SKM-1 treated with dmso at 0.1 percent for 144 hours (cell line): ENCODE measurements at regions not wholly inside any gene's neighbourhood (a gene's known extent, or its start where the extent isn't known, plus 50 kb on each side); places are given as distances from the start of the nearest gene placed in this dataset.
"Not testable (repeated sequence)": the region's sequence is repeated elsewhere in the genome, so short reads cannot be mapped to it uniquely, and the experiment has no call there.

Experiments
- DNase-seq: peaks from one replicate; lab custom pipeline; 2025; ENCODE audit not compliant: unreplicated experiment; lab: John Stamatoyannopoulos, UW

DNA sequence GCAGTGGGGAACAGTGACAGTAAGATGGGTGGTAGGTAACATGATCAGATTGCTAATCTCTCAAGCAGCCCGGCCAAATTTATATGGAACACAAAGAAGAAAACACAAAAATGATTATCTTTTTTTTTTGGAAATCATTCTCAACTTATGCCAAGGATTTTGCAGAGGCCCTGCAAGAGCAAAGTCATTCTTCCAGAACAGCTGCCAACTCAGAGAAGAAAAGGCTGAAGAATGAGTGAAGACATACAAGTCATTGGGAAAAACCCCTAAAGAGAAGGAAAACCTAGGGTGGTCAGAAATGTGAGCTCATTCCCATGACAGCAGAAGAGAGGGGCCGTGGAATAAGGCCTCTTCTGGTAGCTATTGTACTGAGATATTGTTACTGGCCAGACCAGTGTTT lies 246.7 kb downstream of the SHOX2 start:
- no peak for DNase-seq

DNA sequence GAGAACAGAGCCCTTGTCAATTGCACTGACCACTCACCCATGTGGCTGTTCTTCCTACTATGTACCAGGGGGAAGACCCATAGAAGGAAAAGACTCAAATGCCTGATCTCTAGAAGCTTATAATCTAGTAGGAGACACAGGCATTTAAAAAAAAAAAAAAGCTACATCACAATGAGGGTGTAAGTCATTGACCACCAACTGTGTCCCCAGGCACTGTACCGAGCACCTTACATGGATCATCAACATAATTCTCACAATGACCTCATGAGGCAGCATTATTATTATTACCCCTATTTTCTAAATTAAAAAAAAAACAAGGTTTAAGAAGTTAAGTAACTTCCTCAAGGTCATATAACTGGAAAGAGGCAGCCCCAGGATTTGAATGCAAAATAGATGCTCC lies 247.4 kb downstream of the SHOX2 start:
- DNase-seq, result no peak

DNA sequence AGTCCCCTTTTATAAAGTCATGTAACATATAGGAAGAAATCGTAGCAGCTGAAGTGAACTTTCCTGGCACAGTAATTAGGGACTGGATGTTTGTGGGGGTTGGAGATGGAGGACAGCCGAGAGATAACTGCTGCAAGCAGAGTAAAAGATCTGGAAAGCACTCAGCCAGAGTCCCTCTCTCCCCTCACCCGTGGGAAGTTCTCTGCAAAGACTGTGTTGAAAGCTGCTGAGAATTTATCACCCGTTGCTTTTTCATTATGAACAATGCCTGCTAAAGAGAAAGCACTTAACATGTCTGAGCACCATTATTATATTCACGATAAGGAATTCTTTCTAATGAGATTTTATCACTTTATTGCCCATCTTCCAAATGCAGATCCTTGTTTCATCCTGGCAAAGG lies 248.8 kb downstream of the SHOX2 start:
- DNase-seq, result no peak

DNA sequence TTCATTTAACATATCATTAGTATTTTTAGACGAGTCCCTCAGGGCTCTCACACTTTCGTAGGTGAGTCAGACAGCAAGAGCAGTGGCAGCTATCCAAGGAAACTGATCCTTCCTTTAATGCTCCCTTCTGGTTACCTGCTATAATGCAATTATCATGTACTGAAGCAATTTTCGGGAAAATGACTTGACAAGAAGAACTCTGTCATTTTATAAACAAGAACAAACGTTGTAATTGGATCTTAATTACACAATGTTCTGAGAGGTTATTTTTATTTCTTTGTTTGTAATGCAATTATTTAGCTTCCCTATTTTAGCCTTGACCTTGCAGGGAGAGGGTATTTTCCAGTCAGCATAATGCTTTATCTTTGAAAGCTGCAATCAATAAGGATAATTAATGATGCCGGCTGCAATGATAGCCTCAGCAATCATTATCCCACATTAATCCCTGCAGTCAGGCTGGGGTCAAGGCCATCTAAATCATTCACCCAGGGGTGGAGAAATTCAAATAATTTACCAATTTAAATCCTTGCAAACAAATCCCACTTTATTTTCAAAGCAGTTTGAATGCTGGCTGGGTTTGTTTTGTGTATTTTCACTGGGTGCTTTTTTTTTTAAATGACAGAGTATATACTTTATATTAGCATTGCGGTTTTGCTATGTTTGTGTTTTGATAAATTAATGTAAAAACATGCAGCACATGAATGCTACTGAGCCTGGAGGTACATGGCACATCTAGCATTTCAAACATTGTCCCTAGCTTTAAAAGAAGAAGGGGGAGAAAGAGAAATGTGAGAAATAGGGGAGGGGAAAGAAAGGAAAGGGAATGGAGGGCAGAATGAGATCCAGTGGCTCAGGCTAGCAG lies 249.9 kb downstream of the SHOX2 start:
- DNase-seq, result no peak

DNA sequence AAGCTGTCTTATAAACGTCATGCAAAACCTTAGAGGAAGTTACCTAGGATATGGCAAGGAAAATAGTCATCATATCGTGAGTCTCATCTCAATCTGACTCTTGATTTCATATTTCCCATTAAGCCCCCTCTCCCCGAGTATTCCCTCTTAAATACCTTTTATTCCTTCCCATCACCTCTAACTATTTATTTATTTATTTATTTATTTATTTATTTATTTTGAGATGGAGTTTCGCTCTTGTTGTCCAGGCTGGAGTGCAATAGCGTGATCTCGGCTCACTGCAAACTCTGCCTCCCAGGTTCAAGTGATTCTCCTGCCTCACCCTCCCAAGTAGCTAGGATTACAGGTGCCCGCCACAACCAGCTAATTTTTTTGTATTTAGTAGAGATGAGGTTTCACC lies 260.4 kb downstream of the SHOX2 start:
- DNase-seq, result not testable (repeated sequence)

DNA sequence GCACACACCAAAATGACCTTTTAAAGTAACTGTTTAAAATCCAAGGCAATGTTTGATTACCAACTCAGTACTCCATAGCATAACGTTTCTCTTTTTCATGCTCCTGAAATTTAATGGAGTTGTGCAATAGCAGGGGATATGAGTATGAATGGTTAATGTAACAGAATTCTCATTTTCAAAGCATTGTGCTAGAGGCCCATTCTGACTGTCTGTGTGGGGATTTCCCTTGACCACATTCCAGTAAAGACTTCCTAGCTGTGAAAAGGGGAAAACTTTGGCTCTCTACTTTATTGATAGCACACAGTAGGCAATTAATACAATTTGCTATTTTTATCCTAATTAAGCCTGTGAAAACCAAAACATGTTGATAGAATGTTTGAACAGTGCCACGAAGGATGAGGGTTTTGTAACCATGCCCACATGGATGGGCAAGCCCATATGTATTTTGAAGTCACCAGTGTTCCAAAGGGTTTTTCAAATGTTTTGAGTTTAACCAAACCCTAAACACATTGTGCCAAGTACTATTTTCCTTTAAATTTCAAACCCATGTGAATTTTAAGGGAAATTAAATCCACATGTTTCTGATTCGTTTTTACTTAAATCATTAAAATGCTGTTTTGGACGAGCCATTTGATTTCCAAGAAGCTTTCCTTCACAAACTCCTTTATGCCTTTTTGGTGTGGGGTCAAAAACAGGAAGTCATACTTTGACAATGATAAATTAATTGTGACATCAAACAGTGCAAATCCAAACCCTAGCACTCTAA lies 261.2 kb downstream of the SHOX2 start:
- no peak for DNase-seq

DNA sequence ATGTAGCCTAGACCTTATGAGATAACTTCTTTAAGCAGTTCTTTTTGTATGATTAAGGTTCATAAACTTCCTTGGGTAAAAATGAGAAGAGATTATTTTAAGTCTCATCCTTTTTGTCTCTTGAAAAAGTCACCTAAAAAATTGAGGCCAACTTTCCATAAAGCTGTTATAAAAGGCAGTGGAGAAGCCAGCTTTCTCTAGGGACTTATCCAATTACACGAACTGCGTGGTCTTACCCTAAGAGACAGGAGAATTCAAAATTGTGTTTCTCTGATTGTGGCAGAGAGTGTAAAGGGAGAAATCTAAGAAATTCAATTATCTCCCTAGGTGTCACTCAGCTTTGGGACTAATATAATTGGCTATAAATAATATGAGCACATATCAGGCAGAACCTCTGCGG lies 262.0 kb downstream of the SHOX2 start:
- no peak for DNase-seq

DNA sequence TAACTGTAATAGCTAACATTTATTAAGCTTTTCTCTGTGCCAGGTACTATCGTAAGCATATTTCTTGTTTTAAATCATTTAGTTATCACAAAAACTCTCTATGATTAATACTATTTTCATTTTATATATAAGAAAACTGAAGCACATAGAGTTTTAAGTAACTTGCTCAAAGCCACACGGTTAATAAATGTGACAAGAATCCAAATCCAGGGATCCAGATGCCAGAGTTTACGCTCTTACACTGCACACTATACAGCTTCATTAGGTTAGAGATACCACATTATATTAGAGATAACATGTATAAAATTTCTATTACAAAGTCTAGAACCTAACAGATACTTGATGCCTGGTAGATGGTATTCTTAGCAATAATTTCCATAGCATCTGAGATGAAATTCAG lies 265.2 kb downstream of the SHOX2 start:
- DNase-seq, result no peak

DNA sequence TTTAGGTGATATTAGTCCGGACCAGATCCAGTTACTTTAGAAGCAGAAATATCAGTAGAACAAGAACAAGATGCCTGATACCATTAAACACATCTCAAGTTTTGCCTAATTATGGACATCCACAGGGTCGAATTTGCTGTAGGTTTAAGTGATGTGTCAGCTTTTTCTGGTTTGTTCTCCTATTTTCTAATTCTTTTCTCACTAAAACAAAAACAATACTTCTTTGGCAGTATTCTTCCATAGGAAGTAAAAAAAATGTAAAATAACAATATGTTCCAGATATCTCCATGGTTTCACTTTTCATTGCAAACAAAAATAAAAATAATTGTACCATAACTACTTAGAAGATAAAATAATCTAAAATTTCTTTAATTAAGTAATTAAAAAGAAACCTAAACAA lies 265.7 kb downstream of the SHOX2 start:
- DNase-seq, result no peak

DNA sequence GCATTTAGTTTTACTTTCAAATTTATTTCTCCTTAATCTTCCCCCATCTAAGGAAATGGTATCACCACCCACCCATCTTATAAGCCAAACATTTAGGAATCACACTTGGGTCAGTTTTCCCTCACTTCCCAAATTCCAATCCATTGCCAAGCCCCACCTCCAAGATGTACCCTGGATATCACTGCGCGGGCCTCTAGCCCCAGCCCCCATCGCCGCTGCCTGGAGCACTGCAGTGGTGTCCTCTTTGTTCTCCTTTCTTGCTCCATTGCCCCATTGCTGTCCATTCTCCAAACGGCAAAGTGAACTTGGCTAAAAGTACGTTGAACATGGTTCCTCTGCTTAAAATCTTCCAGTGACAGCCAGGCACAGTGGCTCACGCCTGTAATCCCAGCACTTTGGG lies 267.8 kb downstream of the SHOX2 start:
- no peak for DNase-seq

DNA sequence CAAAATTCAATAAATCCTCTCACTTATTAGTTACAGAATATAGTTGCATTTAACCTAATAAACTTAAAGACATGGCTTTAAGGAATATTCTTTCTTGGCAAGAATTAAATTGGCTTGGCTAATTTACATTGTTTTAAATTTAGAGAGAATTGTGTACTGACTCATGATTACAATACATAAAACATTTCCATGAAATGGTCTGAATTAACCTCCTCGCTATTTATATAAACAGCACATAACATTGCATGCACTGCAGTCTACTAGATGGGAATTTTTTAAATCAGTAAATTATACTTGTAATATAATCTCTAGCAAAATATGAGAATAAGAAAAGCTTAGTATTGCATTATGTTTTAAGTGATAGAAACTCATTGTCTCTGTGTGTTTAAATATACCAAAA lies 268.9 kb downstream of the SHOX2 start:
- DNase-seq, result no peak

DNA sequence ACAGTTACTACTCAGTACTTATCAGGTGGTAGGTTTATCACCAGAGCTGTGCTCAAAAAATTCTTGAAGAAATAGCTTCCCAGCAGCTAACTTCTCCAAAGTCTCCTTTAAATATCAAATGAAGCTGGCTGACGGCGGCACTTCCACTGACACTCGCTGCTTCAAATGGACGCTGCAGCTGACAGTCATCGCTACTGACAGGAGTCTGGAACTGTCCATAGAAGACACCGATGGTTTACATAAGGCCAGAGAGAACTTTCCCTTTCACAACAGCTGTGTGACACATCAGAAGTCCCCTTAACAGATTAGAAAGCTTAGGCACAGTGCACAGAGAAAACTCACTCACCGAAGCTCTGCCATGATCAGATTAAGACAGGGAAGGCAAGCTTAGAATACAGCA lies 270.2 kb downstream of the SHOX2 start:
- no peak for DNase-seq

DNA sequence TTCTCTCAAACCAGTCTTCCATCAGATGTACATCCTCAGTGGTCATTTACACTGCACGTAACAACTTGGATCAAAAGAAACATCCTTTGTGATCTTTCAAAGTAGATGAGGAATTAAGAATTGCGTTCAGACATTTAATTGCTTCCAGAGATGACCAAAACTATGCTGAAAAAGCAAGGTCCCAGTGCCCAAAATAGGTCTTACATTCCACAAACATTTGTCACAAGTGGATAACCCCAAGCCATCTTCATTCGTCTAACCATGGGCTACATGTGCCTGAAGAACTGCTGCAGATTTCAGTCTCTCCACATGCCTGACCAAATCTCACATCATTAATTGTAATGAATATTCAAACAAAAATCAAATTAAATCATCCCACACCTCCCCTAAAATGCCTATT lies 273.6 kb downstream of the SHOX2 start:
- no peak for DNase-seq

DNA sequence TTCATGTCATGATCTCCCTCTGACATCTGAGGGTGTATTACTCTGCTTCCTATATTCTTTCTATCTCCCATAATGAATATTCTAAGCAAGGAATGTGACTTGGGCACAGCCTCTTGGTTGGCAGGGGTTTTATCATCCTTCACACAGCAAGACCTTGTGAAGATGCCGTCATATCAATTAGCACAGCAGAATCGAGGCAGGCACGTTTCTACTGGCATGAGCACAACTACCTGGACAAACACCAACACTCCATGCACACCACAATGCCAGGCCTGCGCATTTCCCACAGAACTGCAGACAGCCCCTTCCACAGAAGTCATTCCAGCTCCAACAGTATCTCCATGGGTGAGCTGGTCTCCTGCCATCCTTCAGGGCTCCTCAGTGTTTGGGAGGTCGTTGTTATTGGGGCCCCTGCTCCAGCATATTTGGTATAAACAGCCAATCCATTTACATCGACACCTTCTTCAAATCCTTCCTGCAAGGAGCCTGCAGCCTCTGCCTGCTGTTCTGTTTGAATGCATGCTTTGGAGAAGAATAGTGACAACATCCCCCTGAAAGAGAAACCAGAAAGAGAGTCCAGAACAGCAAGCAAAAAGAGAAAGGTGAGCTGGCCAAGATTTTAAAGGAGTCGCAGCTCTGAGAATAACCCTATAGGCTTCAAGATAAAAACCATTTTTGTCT lies 275.5 kb downstream of the SHOX2 start:
- no peak for DNase-seq

DNA sequence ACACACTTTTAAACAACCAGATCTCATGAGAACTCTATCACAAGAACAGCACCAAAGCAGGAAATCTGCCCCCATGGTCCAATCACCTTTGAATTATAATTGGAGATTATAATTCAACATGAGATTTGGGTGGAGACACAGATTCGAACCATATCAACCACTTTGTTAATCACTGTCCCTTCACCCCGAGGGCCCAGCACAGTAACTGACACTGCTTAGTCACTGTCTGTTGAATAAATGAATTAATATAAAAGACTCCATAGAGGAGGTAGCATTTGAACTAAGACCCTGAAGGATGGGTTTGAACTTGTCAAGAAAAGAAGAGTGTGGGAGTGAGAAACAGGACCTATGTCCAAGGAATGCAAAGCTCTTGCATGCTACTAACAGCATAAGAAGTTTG lies 276.4 kb downstream of the SHOX2 start:
- DNase-seq, result no peak

DNA sequence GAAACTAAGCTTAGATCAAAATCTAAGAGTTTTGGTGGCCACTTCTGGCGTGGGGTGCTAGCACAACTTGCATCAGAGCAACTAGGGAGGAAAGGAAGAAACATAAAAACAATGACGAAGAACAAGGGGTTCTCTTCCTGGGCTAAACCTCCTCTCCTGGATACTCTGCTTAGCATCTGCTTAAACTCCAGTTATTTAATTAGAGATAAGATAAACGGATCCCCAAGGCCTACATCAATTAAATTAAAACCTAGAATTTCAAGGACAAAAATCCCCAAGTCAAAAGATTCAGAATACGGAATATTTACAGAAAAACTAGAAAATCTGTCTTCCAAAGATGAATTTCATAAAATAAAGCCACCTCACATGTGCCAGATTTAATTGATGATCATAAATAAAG lies 281.9 kb downstream of the SHOX2 start:
- DNase-seq, result no peak

DNA sequence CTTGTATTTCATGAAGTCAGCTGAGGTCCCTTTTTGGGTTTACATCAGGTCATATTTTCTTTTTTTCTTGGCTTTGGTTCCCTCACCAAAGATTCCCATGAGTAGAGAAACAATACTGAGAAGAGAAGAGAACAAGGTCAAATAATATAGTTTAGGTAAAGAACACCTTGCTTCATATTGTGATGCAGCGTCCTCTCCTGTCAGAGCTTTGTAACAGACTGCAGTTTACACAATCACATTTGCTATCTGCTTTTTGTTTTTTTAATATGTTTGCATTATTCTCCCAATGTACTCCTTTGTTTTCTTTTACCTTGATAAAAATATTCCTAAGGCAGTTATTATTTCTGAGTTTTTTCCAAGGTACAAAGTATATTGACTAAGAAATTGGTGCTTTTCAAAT lies 283.2 kb downstream of the SHOX2 start:
- no peak for DNase-seq

DNA sequence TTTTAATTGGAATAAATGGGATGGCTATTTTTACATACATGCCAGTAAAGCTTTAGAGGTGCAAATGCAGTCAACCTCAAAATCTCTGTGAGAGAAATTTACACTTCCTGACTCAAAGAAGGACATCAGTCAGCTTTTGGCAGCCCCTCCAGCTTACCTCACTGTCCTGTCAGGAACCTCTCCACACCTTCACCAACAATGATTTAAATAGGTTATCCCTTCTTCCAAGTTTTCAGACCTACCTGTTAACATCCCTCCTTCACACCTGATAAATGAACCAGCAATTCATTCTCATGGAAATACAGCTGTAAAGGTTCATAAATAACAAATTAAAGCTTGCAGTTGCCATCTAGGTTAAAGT lies 286.1 kb downstream of the SHOX2 start:
- DNase-seq, result no peak

DNA sequence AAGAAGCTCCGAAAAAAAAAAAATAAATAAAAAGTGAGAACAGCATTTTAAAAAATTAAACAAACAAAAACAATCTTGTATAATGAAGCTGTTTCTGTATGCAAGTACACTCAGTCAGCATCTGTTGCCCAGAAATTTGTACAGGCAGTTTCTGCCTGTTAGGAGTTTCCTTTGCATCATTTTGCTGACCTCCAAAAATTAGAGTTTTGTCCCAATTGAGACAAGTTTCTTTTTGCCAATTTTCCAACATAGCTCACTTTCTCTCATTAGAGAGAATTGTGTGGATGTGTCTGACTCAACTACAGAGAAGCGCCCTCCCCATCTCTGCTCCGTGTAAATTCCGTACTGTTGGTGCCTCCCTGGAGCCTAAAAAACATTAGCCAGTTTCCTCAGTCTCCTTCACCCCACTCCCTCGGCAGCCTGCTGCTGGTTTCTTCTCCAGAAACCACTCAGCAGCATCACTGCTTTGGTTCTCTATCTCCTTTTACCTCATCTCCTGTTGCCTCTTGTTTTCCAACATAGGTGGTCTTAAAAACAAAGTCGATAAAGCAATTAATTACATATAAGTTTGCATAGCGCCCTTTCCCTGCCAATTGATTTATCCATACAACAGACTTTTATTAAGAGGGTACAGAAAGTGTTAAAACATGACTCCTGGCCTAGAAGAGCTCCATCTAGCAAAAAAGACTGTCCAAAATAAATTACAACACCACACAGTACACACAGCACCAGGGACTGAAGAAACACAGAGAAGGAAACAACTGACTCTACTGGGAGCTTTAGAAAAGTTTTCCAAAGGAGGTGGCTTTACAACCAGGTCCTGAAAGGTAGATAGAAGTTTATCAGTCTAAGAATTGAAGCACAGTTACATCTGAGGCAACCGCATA lies 286.7 kb downstream of the SHOX2 start:
- no peak for DNase-seq

DNA sequence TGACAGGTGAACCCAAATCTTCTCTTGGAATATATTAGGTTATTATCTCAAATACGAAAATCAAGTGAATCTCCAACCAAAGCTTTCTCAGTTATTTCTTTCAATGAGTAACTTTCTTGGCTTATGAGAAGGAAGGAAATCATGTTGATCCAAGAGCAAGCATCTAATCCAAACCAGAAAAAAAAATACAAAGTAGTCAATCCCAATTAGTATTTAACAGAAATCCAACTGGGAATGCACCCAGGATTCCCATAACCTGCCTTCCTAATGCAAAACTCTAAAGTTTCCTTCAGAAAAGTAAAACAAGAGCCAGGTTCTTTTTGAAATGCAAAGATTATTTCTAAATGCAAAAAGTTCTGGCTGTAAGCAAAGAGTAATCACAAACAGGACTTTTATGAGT lies 289.3 kb downstream of the SHOX2 start:
- DNase-seq, result no peak

DNA sequence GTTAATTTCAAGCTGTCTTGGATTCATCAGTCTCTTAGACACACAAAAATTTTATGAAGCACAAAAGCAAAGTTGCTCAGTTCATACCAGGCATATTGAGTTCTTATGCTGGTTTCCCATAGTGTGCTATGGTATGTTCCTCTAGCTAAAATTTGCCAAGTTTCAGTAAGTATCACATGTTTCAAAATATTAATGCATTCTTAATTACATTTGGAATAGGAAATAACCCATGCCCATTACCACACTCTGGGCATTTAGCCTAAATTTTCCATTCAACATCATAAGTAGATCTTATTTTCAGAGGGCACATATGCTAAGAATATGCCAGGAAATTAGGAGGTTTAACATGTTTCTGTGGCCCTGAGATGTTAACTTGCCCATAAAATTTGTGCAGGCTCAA lies 289.9 kb downstream of the SHOX2 start:
- no peak for DNase-seq
